HG03469 (cell line): ENCODE measurements at regions not wholly inside any gene's neighbourhood (a gene's known extent, or its start where the extent isn't known, plus 50 kb on each side); places are given as distances from the start of the nearest gene placed in this dataset.
"Not testable (repeated sequence)": the region's sequence is repeated elsewhere in the genome, so short reads cannot be mapped to it uniquely, and the experiment has no call there.

Experiments
- ATAC-seq: cut with Tn5 transposase; IDR thresholded peaks from one replicate; pipeline ENCODE4 v1.9.1; 2021; ENCODE audit warnings: mild to moderate bottlenecking, moderate library complexity, moderate number of reproducible peaks; ENCODE audit not compliant: unreplicated experiment

DNA sequence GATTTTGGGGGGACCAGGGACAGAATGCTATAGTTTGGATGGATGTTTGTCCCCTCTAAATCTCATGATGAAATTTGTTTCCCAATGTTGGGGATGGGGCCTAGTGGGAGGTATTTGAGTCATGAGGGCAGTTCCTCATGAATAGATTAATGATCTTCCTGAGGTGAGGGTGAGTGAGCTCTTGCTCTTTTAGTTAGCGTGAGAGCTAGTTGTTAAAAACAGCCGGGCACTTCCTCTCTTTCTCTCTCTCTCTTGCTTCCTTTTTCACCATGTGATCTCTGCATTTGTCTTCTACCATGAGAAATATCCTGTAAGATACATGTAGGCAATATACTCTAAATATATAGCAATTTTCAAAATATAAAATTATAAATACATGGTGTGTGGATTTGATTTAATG, 290.8 kb upstream of the PCDH9 start:
- no peak for ATAC-seq

DNA sequence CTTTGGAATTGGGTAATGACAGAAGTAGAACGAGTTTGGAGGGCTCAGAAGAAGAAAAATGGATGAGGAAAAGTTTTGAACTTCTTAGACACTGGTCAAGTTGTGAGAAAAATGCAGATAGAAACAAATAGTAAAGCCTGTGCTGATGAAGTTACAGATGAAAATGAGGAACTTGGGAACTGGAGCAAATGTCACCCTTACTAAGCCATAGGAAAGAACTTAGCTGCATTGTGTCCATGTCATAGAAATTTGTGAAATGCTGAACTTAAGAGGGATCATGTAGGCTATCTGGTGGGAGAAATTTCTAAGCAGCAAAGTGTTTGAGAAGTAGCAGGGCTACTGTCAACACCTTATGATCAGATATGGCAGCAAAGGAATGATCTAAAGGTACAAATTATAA, 289.2 kb upstream of the PCDH9 start:
- no peak for ATAC-seq

- ATAC-seq: no peak
Measured at GRCh38 chr13:67518785-67519184, 288.6 kb upstream of the PCDH9 start.

DNA sequence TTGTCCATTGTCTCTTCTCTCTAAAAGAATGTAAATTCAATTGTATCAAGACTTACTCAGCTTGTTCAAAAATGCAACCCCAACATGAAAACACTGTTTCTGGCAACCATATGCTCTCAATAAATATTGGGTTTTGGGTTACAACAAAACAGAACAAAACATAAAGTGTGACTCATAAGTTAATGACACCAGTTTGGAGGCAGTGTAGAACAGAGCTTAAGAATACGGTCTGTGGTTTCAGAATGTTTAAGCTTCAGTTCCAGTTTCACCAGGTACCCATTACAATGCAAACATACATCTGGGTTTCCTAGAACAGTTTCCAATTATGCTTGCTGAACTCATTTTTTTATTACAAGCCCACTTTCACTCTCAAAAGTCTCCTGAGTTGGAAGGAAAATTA, 285.8 kb upstream of the PCDH9 start:
- ATAC-seq: peak; percentile 55

DNA sequence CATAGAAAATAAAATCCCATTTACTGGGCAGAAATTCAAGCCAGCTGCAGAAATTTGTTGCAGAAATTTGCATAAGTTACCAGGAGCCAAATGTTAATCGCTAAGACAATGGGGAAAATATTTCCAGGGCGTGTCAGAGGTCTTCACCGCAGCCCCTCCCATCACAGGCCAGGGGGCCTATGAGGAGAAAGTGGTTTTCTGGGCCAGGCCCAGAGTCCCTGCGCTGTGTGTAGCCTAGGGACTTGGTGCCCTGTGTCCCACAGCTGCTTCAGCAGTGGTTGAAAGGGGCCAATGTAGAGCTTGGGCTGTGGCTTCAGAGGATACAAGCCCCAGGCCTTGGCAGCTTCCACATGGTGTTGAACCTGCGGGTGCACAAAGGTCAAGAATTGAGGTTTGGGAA, 278.9 kb upstream of the PCDH9 start:
- ATAC-seq: no peak

- ATAC-seq: not testable (repeated sequence)
Measured at GRCh38 chr13:67508275-67508674, 278.1 kb upstream of the PCDH9 start.

GRCh38 chr13:67506407-67506806, 276.3 kb upstream of the PCDH9 start:
- no peak for ATAC-seq

GRCh38 chr13:67505376-67505775, 275.2 kb upstream of the PCDH9 start:
- no peak for ATAC-seq

- no peak for ATAC-seq
Measured at GRCh38 chr13:67498948-67499347, 268.8 kb upstream of the PCDH9 start.

DNA sequence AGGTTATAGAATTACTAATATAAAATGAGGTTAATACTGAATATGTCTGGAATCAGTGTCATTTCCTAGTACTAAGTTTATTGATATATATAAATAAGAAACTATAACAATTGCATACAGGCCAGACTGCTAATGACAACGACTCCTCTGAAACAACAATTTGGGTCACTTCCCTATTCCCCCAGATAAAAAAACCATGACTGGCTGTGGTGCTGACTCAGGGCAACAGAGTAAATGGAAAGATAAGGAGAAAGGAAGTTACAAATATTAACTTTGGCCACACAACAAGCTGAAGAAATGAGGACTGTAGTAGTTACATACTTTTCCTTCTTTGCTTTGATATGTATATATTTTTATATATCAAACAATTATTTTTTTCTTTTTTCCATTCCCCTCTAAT, 263.7 kb upstream of the PCDH9 start:
- no peak for ATAC-seq

GRCh38 chr13:67489016-67489415, 258.9 kb upstream of the PCDH9 start:
- ATAC-seq: no peak

DNA sequence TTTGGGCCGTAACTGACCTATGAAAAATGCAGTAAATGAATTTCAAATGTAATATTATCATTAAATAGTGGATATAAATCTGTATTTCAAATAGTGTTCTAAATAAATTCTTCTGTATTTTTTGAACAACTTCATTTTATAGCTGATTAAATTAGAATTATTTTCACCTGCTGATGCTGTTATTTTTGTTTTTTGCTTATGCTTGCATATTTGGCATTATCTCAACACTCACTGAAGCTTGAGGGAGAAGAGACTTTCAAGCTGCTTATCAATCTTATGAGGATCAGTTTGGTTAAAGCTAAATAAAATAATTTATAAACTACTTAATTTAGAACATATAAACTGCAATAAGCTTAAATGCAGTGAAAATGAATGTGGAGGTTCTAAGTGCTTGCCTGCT, 251.3 kb upstream of the PCDH9 start:
- ATAC-seq: no peak

- ATAC-seq: no peak
Measured at GRCh38 chr13:67474115-67474514, 244.0 kb upstream of the PCDH9 start.

GRCh38 chr13:67469623-67470022, 239.5 kb upstream of the PCDH9 start:
- no peak for ATAC-seq

- ATAC-seq: no peak
Measured at GRCh38 chr13:67466569-67466968, 236.4 kb upstream of the PCDH9 start.

- no peak for ATAC-seq
Measured at GRCh38 chr13:67464154-67464553, 234.0 kb upstream of the PCDH9 start.

- ATAC-seq: no peak
Measured at GRCh38 chr13:67462098-67462497, 232.0 kb upstream of the PCDH9 start.

DNA sequence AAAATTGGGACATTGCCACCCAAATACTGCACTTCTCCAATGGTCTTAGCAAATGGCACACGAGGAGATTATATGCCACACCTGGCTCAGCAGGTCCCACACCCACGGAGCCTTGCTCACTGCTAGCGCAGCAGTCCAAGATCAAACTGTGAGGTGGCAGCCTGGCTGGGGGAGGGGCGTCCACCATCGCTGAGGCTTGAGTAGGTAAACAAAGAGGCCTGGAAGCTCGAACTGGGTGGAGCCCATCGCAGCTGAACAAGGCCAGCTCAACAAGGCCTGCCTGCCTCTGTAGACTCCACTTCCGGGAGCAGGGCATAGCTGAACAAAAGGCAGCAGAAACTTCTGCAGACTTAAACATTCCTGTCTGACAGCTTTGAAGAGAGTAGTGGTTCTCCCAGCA, 222.4 kb upstream of the PCDH9 start:
- not testable (repeated sequence) for ATAC-seq

- no peak for ATAC-seq
Measured at GRCh38 chr13:67445436-67445835, 215.3 kb upstream of the PCDH9 start.

GRCh38 chr13:67443923-67444322, 213.8 kb upstream of the PCDH9 start:
- no peak for ATAC-seq

DNA sequence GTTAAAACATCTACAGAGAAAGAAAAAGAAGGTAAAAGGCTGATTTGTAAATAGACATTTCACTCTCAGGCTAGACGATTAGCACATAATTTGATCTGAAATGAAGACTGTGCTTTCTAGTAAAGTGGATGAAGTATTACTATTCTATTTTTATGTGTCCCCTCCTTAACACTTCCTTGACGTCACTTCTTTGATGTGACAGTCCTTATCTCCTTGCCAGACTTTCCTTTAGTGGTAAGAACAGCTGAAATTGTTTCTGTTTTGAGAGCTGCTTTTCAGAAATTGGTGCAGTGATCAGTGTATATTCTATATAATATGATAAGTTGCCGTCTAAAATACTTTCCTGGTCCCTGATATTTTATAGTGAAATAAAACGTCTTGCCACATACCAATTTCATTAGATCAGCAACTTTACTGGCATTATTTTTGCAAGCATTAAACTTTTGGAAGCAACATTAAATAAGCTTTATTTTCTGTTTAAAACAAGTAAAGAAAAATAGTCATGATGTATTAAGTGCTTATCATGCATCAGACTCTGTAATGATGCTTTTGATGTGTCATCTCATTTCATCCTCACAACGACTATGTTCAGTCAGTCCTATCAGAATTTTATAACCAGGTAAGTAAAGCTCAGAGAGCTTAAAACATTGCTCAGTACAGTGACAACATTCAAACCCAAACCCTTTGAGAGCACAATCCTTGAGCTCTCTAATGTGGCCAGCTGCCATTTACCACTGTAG, 210.3 kb upstream of the PCDH9 start:
- ATAC-seq: no peak

DNA sequence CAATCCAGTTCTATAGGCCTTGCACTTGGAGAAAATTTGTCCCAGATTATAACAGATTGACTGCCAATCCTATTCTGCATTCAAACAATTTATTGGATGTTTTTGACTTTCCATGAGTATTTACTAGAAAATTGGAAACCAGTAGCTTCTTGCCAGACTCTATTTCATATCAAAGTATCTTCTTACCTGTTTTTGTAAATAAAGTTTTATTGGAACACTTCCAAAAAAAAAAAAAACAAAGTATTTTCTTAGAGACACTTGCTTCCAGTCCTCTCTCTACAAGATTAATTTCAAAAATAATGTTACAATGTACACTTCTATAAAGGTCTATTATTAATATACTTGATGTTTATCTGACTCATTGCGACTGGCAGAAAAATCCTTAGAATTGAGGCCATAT, 209.2 kb upstream of the PCDH9 start:
- no peak for ATAC-seq

DNA sequence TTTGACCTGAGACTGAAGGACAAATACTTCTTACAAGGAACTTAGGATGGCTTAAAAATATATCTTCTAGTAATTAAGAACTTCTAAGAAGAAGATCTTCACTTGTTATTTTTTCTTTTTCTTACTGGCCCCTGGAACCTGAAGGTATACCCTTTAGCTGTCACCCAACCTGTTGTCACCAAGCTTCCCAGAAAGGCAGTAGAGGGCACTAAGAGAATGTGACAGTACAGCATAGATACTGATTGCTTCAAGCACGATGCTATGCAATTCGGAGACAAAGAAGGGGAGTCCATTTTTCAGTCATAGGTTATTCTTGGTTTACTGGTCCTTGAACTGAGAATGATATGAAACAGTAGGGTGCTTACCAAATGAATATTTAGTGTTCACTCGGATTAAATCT, 208.3 kb upstream of the PCDH9 start:
- no peak for ATAC-seq
